PC-9 (cell line): ENCODE measurements at regions not wholly inside any gene's neighbourhood (a gene's known extent, or its start where the extent isn't known, plus 50 kb on each side); places are given as distances from the start of the nearest gene placed in this dataset.

ENCODE experiments used
- BruUV-seq: library from RNA; stranded (reverse); fragments of 400-500 nt; replicated peaks from 2 replicates; lab custom pipeline; 2021; lab: Mats Ljungman, UMichigan
- CTCF ChIA-PET: fragments of 300-600 bp; sonication (Branson Sonifier 250); formaldehyde crosslinking; loops from one replicate; lab custom pipeline; 2022; ENCODE audit warnings: antibody characterized with exemption; lab: Charles Lee
- POLR2A ChIA-PET: fragments of 300-600 bp; sonication (Branson Sonifier 250); formaldehyde crosslinking; loops from one replicate; lab custom pipeline; 2022; ENCODE audit warnings: antibody characterized with exemption; ENCODE audit not compliant: unreplicated experiment; lab: Charles Lee
- DNase-seq, 2 experiments: peaks; one replicate each; pipeline versions ENCODE4 v3.0.0 to v3.0.0-alpha.2; 2015 to 2022; ENCODE audit warnings: mixed read lengths in 1 of 2
- H2AFZ ChIP-seq: fragments of 200-600 bp; sonication (generic); 2 replicates; pipeline ENCODE4 v1.8.1; 2017; ENCODE audit warnings: antibody characterized with exemption
- H3F3A ChIP-seq: fragments of 200-600 bp; sonication (generic); 2 replicates; pipeline ENCODE4 v1.8.1; 2017; ENCODE audit warnings: antibody characterized with exemption, mild to moderate bottlenecking, low read depth; ENCODE audit not compliant: insufficient read depth
- H3K27ac ChIP-seq: fragments of 200-600 bp; sonication (generic); 2 replicates; pipeline ENCODE4 v1.6.1; 2016; ENCODE audit warnings: mixed run types
- H3K27me3 ChIP-seq: fragments of 200-600 bp; sonication (generic); 2 replicates; pipeline ENCODE4 v1.6.1; 2016; ENCODE audit warnings: low read depth, mixed run types; ENCODE audit not compliant: insufficient read depth
- H3K36me3 ChIP-seq: fragments of 200-600 bp; sonication (generic); 2 replicates; pipeline ENCODE4 v1.6.1; 2016; ENCODE audit warnings: low read depth, mixed run types
- H3K4me1 ChIP-seq: fragments of 200-600 bp; sonication (generic); replicated peaks from 2 replicates; pipeline ENCODE4 v1.6.1; 2016; ENCODE audit warnings: mixed run types; ENCODE audit not compliant: insufficient read depth
- H3K4me2 ChIP-seq: fragments of 200-600 bp; sonication (generic); 2 replicates; pipeline ENCODE4 v1.6.1; 2017; ENCODE audit warnings: mixed run types
- H3K4me3 ChIP-seq: fragments of 200-600 bp; sonication (generic); 2 replicates; pipeline ENCODE4 v1.6.1; 2016; ENCODE audit warnings: mixed run types
- H3K79me2 ChIP-seq: fragments of 200-600 bp; sonication (generic); 2 replicates; pipeline ENCODE4 v1.6.1; 2017; ENCODE audit warnings: low read depth, mixed run types
- H3K9me2 ChIP-seq: fragments of 200-600 bp; sonication (generic); 2 replicates; pipeline ENCODE4 v1.8.1; 2017; ENCODE audit warnings: mild to moderate bottlenecking; ENCODE audit not compliant: insufficient read depth
- H3K9me3 ChIP-seq: fragments of 200-600 bp; sonication (generic); 2 replicates; pipeline ENCODE4 v1.8.1; 2016; ENCODE audit warnings: low read depth; ENCODE audit not compliant: insufficient read depth
- H4K20me1 ChIP-seq: fragments of 200-600 bp; sonication (generic); 2 replicates; pipeline ENCODE4 v1.8.1; 2017; ENCODE audit not compliant: insufficient read depth
- CTCF ChIP-seq: fragments of 200-600 bp; sonication (generic); conservative IDR thresholded peaks from 2 replicates; pipeline ENCODE4 v1.6.1; 2017; ENCODE audit warnings: mixed run types, antibody characterized with exemption, mild to moderate bottlenecking, moderate library complexity
- EZH2 ChIP-seq: fragments of 200-600 bp; sonication (generic); IDR thresholded peaks from 2 replicates; pipeline ENCODE4 v1.8.0; 2017; ENCODE audit warnings: antibody characterized with exemption, low read depth
- intact Hi-C: fragments of 100-400 bp; cut with micrococcal nuclease; formaldehyde crosslinking; loops from one replicate; pipeline ENCODE4 v1.10.0; 2022; ENCODE audit not compliant: unreplicated experiment

DNA sequence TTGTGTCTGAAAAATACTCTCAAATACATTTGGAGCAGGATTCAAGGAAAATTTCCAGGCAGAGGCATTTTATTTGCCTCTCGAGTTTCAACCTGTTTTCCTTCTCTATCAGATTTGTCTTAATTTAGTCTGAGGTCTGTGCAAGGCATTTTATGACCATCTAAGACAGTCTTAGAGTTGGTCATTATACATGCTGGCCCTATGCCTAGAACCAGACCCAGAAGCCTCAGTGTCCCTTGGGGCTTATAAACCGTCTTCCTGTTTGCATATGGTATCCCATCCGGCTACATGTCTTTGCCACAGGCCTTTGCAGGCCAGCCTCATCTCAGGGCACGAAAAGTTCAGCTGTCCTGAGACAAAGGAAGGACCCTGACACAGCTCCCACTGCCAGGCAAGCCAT lies 346.1 kb downstream of the SIPA1L2 start:
- H3K27me3 ChIP-seq = peaks cover 31% of the 10 kb centered on the region; the same call in 1 of the 2 replicates
- intact Hi-C loops = no loop called here
- ChIA-PET CTCF (no interaction called here), POLR2A (no interaction called here)
- H3K4me3 ChIP-seq = no peak overlapping the region
- H4K20me1 ChIP-seq = no peaks in the 10 kb centered on the region
- TF ChIP-seq CTCF (no peak), EZH2 (no peak)
- H3K4me2 ChIP-seq = no peak overlapping the region
- no peaks in the 10 kb centered on the region for H3K9me2 ChIP-seq
- H3K27ac ChIP-seq = no peak overlapping the region
- DNase-seq = no peak
- no peak overlapping the region for H2AFZ ChIP-seq
- H3F3A ChIP-seq = no peaks in the 10 kb centered on the region
- H3K9me3 ChIP-seq = no peaks in the 10 kb centered on the region
- H3K79me2 ChIP-seq = no peaks in the 10 kb centered on the region
- H3K4me1 ChIP-seq = no peaks in the 10 kb centered on the region
- no peaks in the 10 kb centered on the region for H3K36me3 ChIP-seq
- BruUV-seq = no TSS peak

GRCh38 chr1:232282498-232282897 lies 347.4 kb downstream of the SIPA1L2 start:
- TF ChIP-seq EZH2 (no peak), CTCF (no peak)
- DNase-seq = no peak
- POLR2A ChIA-PET = no interaction called here
- no peaks in the 10 kb centered on the region for H3K4me1 ChIP-seq
- BruUV-seq = no TSS peak
- no peak overlapping the region for H3K4me2 ChIP-seq
- no peak overlapping the region for H2AFZ ChIP-seq
- H3K36me3 ChIP-seq = no peaks in the 10 kb centered on the region
- H3F3A ChIP-seq = no peaks in the 10 kb centered on the region
- no peaks in the 10 kb centered on the region for H4K20me1 ChIP-seq
- intact Hi-C loops = no loop called here
- H3K9me2 ChIP-seq = no peaks in the 10 kb centered on the region
- H3K4me3 ChIP-seq = no peak overlapping the region
- H3K27ac ChIP-seq = no peak overlapping the region
- H3K27me3 ChIP-seq = peaks cover 32% of the 10 kb centered on the region; the same call in 1 of the 2 replicates
- no peaks in the 10 kb centered on the region for H3K9me3 ChIP-seq
- CTCF ChIA-PET = no interaction called here
- H3K79me2 ChIP-seq = no peaks in the 10 kb centered on the region

GRCh38 chr1:232280910-232281309 lies 349.0 kb downstream of the SIPA1L2 start:
- no peaks in the 10 kb centered on the region for H3K79me2 ChIP-seq
- no peaks in the 10 kb centered on the region for H3K9me3 ChIP-seq
- no peaks in the 10 kb centered on the region for H3K9me2 ChIP-seq
- no peak overlapping the region for H3K4me2 ChIP-seq
- no peaks in the 10 kb centered on the region for H3K36me3 ChIP-seq
- CTCF ChIA-PET = no interaction called here
- TF ChIP-seq CTCF (no peak), EZH2 (no peak)
- no peak overlapping the region for H2AFZ ChIP-seq
- H3K4me3 ChIP-seq = no peak overlapping the region
- intact Hi-C loops = no loop called here
- no peak for DNase-seq
- POLR2A ChIA-PET = no interaction called here
- no TSS peak for BruUV-seq
- H3K27me3 ChIP-seq = peaks cover 38% of the 10 kb centered on the region; the same call in 1 of the 2 replicates
- H3K4me1 ChIP-seq = no peaks in the 10 kb centered on the region
- H3F3A ChIP-seq = no peaks in the 10 kb centered on the region
- H3K27ac ChIP-seq = no peak overlapping the region
- no peaks in the 10 kb centered on the region for H4K20me1 ChIP-seq
